Gastroesophageal sphincter (tissue), 4 donors: ENCODE measurements at regions not wholly inside any gene's neighbourhood (a gene's known extent, or its start where the extent isn't known, plus 50 kb on each side); places are given as distances from the start of the nearest gene placed in this dataset.

ENCODE experiments used
- ATAC-seq: fragments of 150-250 bp; one replicate; pipeline ENCODE4 v1.9.1; 2016; ENCODE audit warnings: mild to moderate bottlenecking, moderate library complexity
- H3K27ac ChIP-seq, 4 donors: fragments of 200-600 bp; sonication (generic) in 3 of 4; 1 replicate in 3 of 4; 2 replicates in 1 of 4; pipeline ENCODE4 v1.5.1; 2016 to 2019
- H3K27me3 ChIP-seq: fragments of 200-600 bp; sonication (generic); one replicate; pipeline ENCODE4 v1.5.1; 2019
- H3K36me3 ChIP-seq, 2 donors: fragments of 200-600 bp; sonication (generic); one replicate each; pipeline ENCODE4 v1.5.1; 2019; ENCODE audit warnings: control low read depth in 1 of 2
- H3K4me1 ChIP-seq, 3 donors: fragments of 200-600 bp; sonication (generic); 1 replicate in 2 of 3; 2 replicates in 1 of 3; pipeline ENCODE4 v1.5.1; 2016 to 2019; ENCODE audit warnings: control low read depth in 2 of 3
- H3K4me3 ChIP-seq, 2 donors: fragments of 200-600 bp; sonication (generic); one replicate each; pipeline ENCODE4 v1.5.1; 2019; ENCODE audit warnings: mild to moderate bottlenecking in 1 of 2, moderate library complexity in 1 of 2
- H3K9me3 ChIP-seq, 3 donors: fragments of 200-600 bp; sonication (generic); one replicate each; pipeline ENCODE4 v1.5.1; 2017 to 2019; ENCODE audit warnings: control low read depth in 2 of 3
- CTCF ChIP-seq, 4 experiments: fragments of 200-600 bp in 2 of 4; fragments of 450-650 bp in 2 of 4; sonication (generic) in 1 of 4; IDR thresholded peaks; one replicate each; pipeline ENCODE4 v1.5.1; 2017 to 2019; ENCODE audit warnings: antibody characterized with exemption in 4 of 4, mild to moderate bottlenecking in 2 of 4, moderate library complexity in 2 of 4
- EP300 ChIP-seq: sonication (generic); formaldehyde crosslinking; IDR thresholded peaks from one replicate; pipeline ENCODE4 v1.6.1; 2017; ENCODE audit warnings: antibody characterized with exemption, mild to moderate bottlenecking
- POLR2A ChIP-seq, 2 donors: fragments of 450-650 bp; IDR thresholded peaks; one replicate each; pipeline ENCODE4 v1.6.1; 2017; ENCODE audit warnings: antibody characterized with exemption in 2 of 2, mild to moderate bottlenecking in 2 of 2, moderate library complexity in 1 of 2
- POLR2AphosphoS5 ChIP-seq: sonication (generic); formaldehyde crosslinking; IDR thresholded peaks from one replicate; pipeline ENCODE4 v1.6.1; 2017; ENCODE audit warnings: antibody characterized with exemption
- WGBS, 2 donors: methylation state at CpG; one replicate each; pipeline ENCODE4 v1.1.5; 2018; ENCODE audit warnings: low coverage in 1 of 2; 5-methylcytosine and 5-hydroxymethylcytosine counted together

- 73 to 100% methylated on average over 1 of the region's 1 CpG for WGBS, 2 donors
- no peak for ATAC-seq
- Histone ChIP-seq H3K27me3 (no peaks in the 10 kb centered on the region), H3K4me3 (no peak overlapping the region), H3K27ac (no peak overlapping the region), H3K9me3 (no peaks in the 10 kb centered on the region), H3K36me3 (no peaks in the 10 kb centered on the region), H3K4me1 (no peaks in the 10 kb centered on the region)
- TF ChIP-seq POLR2A (IDR thresholded peaks at IDR 0.05) (no peak), POLR2AphosphoS5 (no peak), EP300 (no peak), CTCF (IDR thresholded peaks at IDR 0.05) (no peak)
These were observed 163.7 kb downstream of the SNAPC1 start for GRCh38 chr14:61925732-61926435.

GRCh38 chr14:61927060-61927459 lies 164.8 kb downstream of the SNAPC1 start:
- H3K4me1 ChIP-seq, result no peaks in the 10 kb centered on the region
- no peaks in the 10 kb centered on the region for H3K9me3 ChIP-seq
- 0 to 6% methylated on average over 1 of the region's 1 CpG for WGBS, 2 donors
- no peak overlapping the region for H3K27ac ChIP-seq
- H3K36me3 ChIP-seq, result no peaks in the 10 kb centered on the region
- H3K27me3 ChIP-seq, result no peaks in the 10 kb centered on the region
- ATAC-seq, result no peak
- TF ChIP-seq CTCF (IDR thresholded peaks at IDR 0.05) (no peak), POLR2AphosphoS5 (no peak), EP300 (no peak), POLR2A (IDR thresholded peaks at IDR 0.05) (no peak)
- H3K4me3 ChIP-seq, result no peak overlapping the region

GRCh38 chr14:61927520-61927919 lies 165.3 kb downstream of the SNAPC1 start:
- H3K36me3 ChIP-seq, result no peaks in the 10 kb centered on the region
- H3K9me3 ChIP-seq, result no peaks in the 10 kb centered on the region
- H3K4me1 ChIP-seq, result no peaks in the 10 kb centered on the region
- WGBS, 2 donors, result 31 to 33% methylated on average over 2 of the region's 2 CpGs
- no peak overlapping the region for H3K4me3 ChIP-seq
- no peaks in the 10 kb centered on the region for H3K27me3 ChIP-seq
- no peak for ATAC-seq
- no peak overlapping the region for H3K27ac ChIP-seq
- TF ChIP-seq POLR2A (IDR thresholded peaks at IDR 0.05) (no peak), EP300 (no peak), CTCF (IDR thresholded peaks at IDR 0.05) (no peak), POLR2AphosphoS5 (no peak)

- TF ChIP-seq CTCF (IDR thresholded peaks at IDR 0.05) (no peak), POLR2AphosphoS5 (no peak), EP300 (no peak), POLR2A (IDR thresholded peaks at IDR 0.05) (no peak)
- no peaks in the 10 kb centered on the region for H3K9me3 ChIP-seq
- no peak overlapping the region for H3K4me3 ChIP-seq
- no peaks in the 10 kb centered on the region for H3K36me3 ChIP-seq
- no peak overlapping the region for H3K27ac ChIP-seq
- H3K27me3 ChIP-seq, result no peaks in the 10 kb centered on the region
- no peak for ATAC-seq
- H3K4me1 ChIP-seq, result no peaks in the 10 kb centered on the region
These were observed 166.1 kb downstream of the SNAPC1 start for GRCh38 chr14:61928300-61928699.

- H3K4me1 ChIP-seq, result no peaks in the 10 kb centered on the region
- ATAC-seq, result no peak
- H3K27ac ChIP-seq, result no peak overlapping the region
- no peaks in the 10 kb centered on the region for H3K27me3 ChIP-seq
- no peak overlapping the region for H3K4me3 ChIP-seq
- TF ChIP-seq POLR2AphosphoS5, result no peak
- no peak for TF ChIP-seq CTCF (IDR thresholded peaks at IDR 0.05)
- no peak for TF ChIP-seq EP300
- no peaks in the 10 kb centered on the region for H3K36me3 ChIP-seq
- H3K9me3 ChIP-seq, result no peaks in the 10 kb centered on the region
- WGBS, 2 donors, result 78 to 84% methylated on average over 3 to 4 of the region's 4 CpGs
These were observed 166.5 kb downstream of the SNAPC1 start for GRCh38 chr14:61928701-61929100.
